Type B pancreatic cell (in vitro differentiated cells): ENCODE measurements at regions not wholly inside any gene's neighbourhood (a gene's known extent, or its start where the extent isn't known, plus 50 kb on each side); places are given as distances from the start of the nearest gene placed in this dataset.

ENCODE experiments used
- DNase-seq: peaks from one replicate; pipeline ENCODE4 v3.0.0; 2021; ENCODE audit warnings: mixed read lengths; ENCODE audit not compliant: unreplicated experiment; ENCODE audit errors: extremely low spot score
- H3K27ac Mint-ChIP-seq: 2 replicates; pipeline ENCODE4 v1.8.0; 2021; ENCODE audit warnings: mild to moderate bottlenecking, mixed read lengths
- H3K27me3 Mint-ChIP-seq: 2 replicates; pipeline ENCODE4 v1.8.0; 2021; ENCODE audit warnings: mixed read lengths
- H3K36me3 Mint-ChIP-seq: 2 replicates; pipeline ENCODE4 v1.8.0; 2021; ENCODE audit warnings: mixed read lengths
- H3K4me1 Mint-ChIP-seq: one replicate; pipeline ENCODE4 v1.8.0; 2021; ENCODE audit warnings: mixed read lengths; ENCODE audit not compliant: unreplicated experiment
- H3K4me3 Mint-ChIP-seq: 2 replicates; pipeline ENCODE4 v1.8.0; 2021; ENCODE audit warnings: mild to moderate bottlenecking, mixed read lengths
- H3K9me3 Mint-ChIP-seq: 2 replicates; pipeline ENCODE4 v1.8.0; 2021; ENCODE audit warnings: mixed read lengths
- CTCF ChIP-seq: fragments of 200-600 bp; sonication (generic); conservative IDR thresholded peaks from 2 replicates; pipeline ENCODE4 v1.5.0; 2021; ENCODE audit warnings: antibody characterized with exemption, mild to moderate bottlenecking

- Mint-ChIP-seq H3K4me1 (no peaks in the 10 kb centered on the region), H3K36me3 (no peaks in the 10 kb centered on the region), H3K4me3 (no peak overlapping the region), H3K9me3 (no peaks in the 10 kb centered on the region), H3K27me3 (peaks cover 42% of the 10 kb centered on the region), H3K27ac (no peak overlapping the region)
- DNase-seq, result no peak
- no peak for TF ChIP-seq CTCF
Observed at GRCh38 chr5:133760532-133760931, 148.2 kb upstream of the FSTL4 start.

GRCh38 chr5:133758641-133759040 lies 146.3 kb upstream of the FSTL4 start:
- Mint-ChIP-seq H3K27ac (no peak overlapping the region), H3K9me3 (no peaks in the 10 kb centered on the region)
- no peak for DNase-seq

GRCh38 chr5:133757396-133757945 lies 145.1 kb upstream of the FSTL4 start:
- TF ChIP-seq CTCF, result no peak
- H3K4me1 Mint-ChIP-seq, result no peaks in the 10 kb centered on the region
- peaks cover 37% of the 10 kb centered on the region for H3K27me3 Mint-ChIP-seq
- H3K9me3 Mint-ChIP-seq, result no peaks in the 10 kb centered on the region
- DNase-seq, result peak; percentile 29
- no peak overlapping the region for H3K27ac Mint-ChIP-seq
- no peak overlapping the region for H3K4me3 Mint-ChIP-seq
- H3K36me3 Mint-ChIP-seq, result no peaks in the 10 kb centered on the region

More at GRCh38 chr5:133758641-133759040, 146.3 kb upstream of the FSTL4 start:
- Mint-ChIP-seq H3K27me3 (peaks cover 46% of the 10 kb centered on the region), H3K36me3 (no peaks in the 10 kb centered on the region), H3K4me1 (no peaks in the 10 kb centered on the region), H3K4me3 (no peak overlapping the region)
- no peak for TF ChIP-seq CTCF

- H3K9me3 Mint-ChIP-seq, result no peaks in the 10 kb centered on the region
- H3K36me3 Mint-ChIP-seq, result no peaks in the 10 kb centered on the region
- no peak for TF ChIP-seq CTCF
- no peak overlapping the region for H3K4me3 Mint-ChIP-seq
- no peak overlapping the region for H3K27ac Mint-ChIP-seq
- peaks cover 40% of the 10 kb centered on the region for H3K27me3 Mint-ChIP-seq
- no peaks in the 10 kb centered on the region for H3K4me1 Mint-ChIP-seq
- peak; percentile 24 for DNase-seq
Observed at GRCh38 chr5:133756756-133757155, 144.4 kb upstream of the FSTL4 start.

- Mint-ChIP-seq H3K4me1 (no peaks in the 10 kb centered on the region), H3K36me3 (no peaks in the 10 kb centered on the region), H3K4me3 (no peak overlapping the region), H3K27ac (no peak overlapping the region), H3K9me3 (peaks cover 4% of the 10 kb centered on the region), H3K27me3 (peaks cover 40% of the 10 kb centered on the region)
- TF ChIP-seq CTCF, result no peak
- peak; percentile 31 for DNase-seq
Observed at GRCh38 chr5:133756036-133756435, 143.7 kb upstream of the FSTL4 start.
